CD4-positive, alpha-beta T cell treated with Interleukin-15 for 1 hour (primary cell): ENCODE measurements at regions not wholly inside any gene's neighbourhood (a gene's known extent, or its start where the extent isn't known, plus 50 kb on each side); places are given as distances from the start of the nearest gene placed in this dataset.

Experiments used
- DNase-seq: peaks from one replicate; pipeline ENCODE4 v3.0.0-alpha.2; 2020

- no peak for DNase-seq
Observed at GRCh38 chr12:24759155-24759554, 189.7 kb downstream of the BCAT1 start.

GRCh38 chr12:24756479-24757024, 192.3 kb downstream of the BCAT1 start:
- DNase-seq = no peak

GRCh38 chr12:24754690-24755638, 193.9 kb downstream of the BCAT1 start:
- DNase-seq = no peak

GRCh38 chr12:24752763-24753462, 196.0 kb downstream of the BCAT1 start:
- DNase-seq = no peak

- no peak for DNase-seq
Observed at GRCh38 chr12:24751181-24751580, 197.7 kb downstream of the BCAT1 start.

GRCh38 chr12:24750263-24750662, 198.6 kb downstream of the BCAT1 start:
- DNase-seq = no peak

- DNase-seq = no peak
Observed at GRCh38 chr12:24749171-24749570, 199.7 kb downstream of the BCAT1 start.

GRCh38 chr12:24748326-24748725, 200.6 kb downstream of the BCAT1 start:
- DNase-seq = no peak

GRCh38 chr12:24746864-24747263, 202.0 kb downstream of the BCAT1 start:
- no peak for DNase-seq

GRCh38 chr12:24746006-24746671, 202.8 kb downstream of the BCAT1 start:
- no peak for DNase-seq

- no peak for DNase-seq
Observed at GRCh38 chr12:24743941-24744793, 204.7 kb downstream of the BCAT1 start.

- peak; percentile 58 for DNase-seq
Observed at GRCh38 chr12:24742378-24742777, 206.5 kb downstream of the BCAT1 start.

- no peak for DNase-seq
Observed at GRCh38 chr12:24741216-24741615, 207.7 kb downstream of the BCAT1 start.

GRCh38 chr12:24739106-24739779, 209.7 kb downstream of the BCAT1 start:
- DNase-seq = no peak

- DNase-seq = no peak
Observed at GRCh38 chr12:24738441-24738840, 210.5 kb downstream of the BCAT1 start.

GRCh38 chr12:24731596-24731995, 217.3 kb downstream of the BCAT1 start:
- no peak for DNase-seq

GRCh38 chr12:24730489-24730896, 218.4 kb downstream of the BCAT1 start:
- no peak for DNase-seq

GRCh38 chr12:24728826-24729225, 220.1 kb downstream of the BCAT1 start:
- DNase-seq = no peak

GRCh38 chr12:24728366-24728765, 220.5 kb downstream of the BCAT1 start:
- DNase-seq = no peak

- DNase-seq = no peak
Observed at GRCh38 chr12:24725616-24726015, 223.3 kb downstream of the BCAT1 start.

- no peak for DNase-seq
Observed at GRCh38 chr12:24724814-24725213, 224.1 kb downstream of the BCAT1 start.

GRCh38 chr12:24723759-24724158, 225.1 kb downstream of the BCAT1 start:
- DNase-seq = no peak
